ENCODE measurements at regions not wholly inside any gene's neighbourhood (a gene's known extent, or its start where the extent isn't known, plus 50 kb on each side); places are given as distances from the start of the nearest gene placed in this dataset.

DNA sequence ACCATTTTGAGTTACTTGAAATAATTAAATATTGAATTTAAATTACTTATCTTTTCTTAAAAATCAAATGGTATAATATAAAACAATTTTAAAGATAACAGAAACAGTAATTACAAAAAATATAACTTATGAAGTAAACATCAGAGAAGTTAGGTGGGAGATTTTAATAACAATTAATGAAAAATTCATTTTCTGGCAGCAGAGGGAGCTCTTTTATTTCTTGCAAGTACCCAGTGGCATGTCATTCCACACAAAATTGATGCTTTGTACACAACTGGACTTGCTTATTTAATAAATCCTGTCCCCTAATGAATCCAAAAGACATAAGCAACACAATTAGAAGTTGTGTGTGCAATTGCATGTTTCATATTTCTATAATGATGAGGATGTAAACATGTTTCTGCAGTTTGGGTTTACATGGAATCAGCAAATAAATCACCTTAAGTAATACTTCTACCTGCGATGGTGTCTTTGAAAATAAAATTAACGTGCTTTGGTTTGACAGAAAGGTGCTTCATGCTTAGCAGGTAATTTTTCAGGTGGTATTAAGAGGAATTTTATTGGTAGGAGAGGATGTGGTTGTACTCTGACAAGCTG lies 861.3 kb downstream of the ZPLD1 start:
- peak; percentile 8 for TF ChIP-seq CTCF (IDR thresholded peaks at IDR 0.05; ENCODE audit: low read depth, low read length)
- TF ChIP-seq POLR2A (IDR thresholded peaks at IDR 0.05; ENCODE audit: extremely low read depth, insufficient read length): no peak
- TF ChIP-seq, protein P1, sequence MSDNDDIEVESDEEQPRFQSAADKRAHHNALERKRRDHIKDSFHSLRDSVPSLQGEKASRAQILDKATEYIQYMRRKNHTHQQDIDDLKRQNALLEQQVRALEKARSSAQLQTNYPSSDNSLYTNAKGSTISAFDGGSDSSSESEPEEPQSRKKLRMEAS (IDR thresholded peaks at IDR 0.05; ENCODE audit: low read depth, low read length): no peak
- TF ChIP-seq MYC (IDR thresholded peaks at IDR 0.05; ENCODE audit: low read depth, low read length): no peak

Measured in NB4 (cell line).